Brain microvascular endothelial cell (primary cell): ENCODE measurements at regions not wholly inside any gene's neighbourhood (a gene's known extent, or its start where the extent isn't known, plus 50 kb on each side); places are given as distances from the start of the nearest gene placed in this dataset.

Experiments used
- DNase-seq: peaks from one replicate; pipeline ENCODE4 v3.0.0-alpha.2; 2020
- H3K27ac ChIP-seq: fragments of 250-450 bp; sonication (Bioruptor Pico); 2 replicates; pipeline ENCODE4 v1.5.1; 2020; ENCODE audit warnings: mild to moderate bottlenecking, moderate library complexity
- H3K27me3 ChIP-seq: fragments of 250-450 bp; sonication (Bioruptor Pico); replicated peaks from 2 replicates; pipeline ENCODE4 v1.5.1; 2020; ENCODE audit warnings: mild to moderate bottlenecking
- H3K36me3 ChIP-seq: fragments of 250-450 bp; sonication (Bioruptor Pico); replicated peaks from 2 replicates; pipeline ENCODE4 v1.5.1; 2020; ENCODE audit warnings: mild to moderate bottlenecking
- H3K4me3 ChIP-seq: 2 replicates; pipeline ENCODE4 v1.5.1; 2011; ENCODE audit warnings: low read depth, mild to moderate bottlenecking, control low read depth, low read length, moderate library complexity
- in situ Hi-C: cut with HindIII; loops from 2 replicates; pipeline ENCODE4 v1.10.0; 2017; ENCODE audit warnings: low sequenced_read_pairs, low pct_ligation_motif_present
- TF ChIP-seq, protein P1 (sequence below): IDR thresholded peaks from 2 replicates; pipeline ENCODE4 v1.5.1; 2011; ENCODE audit warnings: low read depth, mild to moderate bottlenecking, moderate library complexity, low read length, control low read depth, inconsistent platforms; ENCODE audit errors: missing control alignments

DNA sequence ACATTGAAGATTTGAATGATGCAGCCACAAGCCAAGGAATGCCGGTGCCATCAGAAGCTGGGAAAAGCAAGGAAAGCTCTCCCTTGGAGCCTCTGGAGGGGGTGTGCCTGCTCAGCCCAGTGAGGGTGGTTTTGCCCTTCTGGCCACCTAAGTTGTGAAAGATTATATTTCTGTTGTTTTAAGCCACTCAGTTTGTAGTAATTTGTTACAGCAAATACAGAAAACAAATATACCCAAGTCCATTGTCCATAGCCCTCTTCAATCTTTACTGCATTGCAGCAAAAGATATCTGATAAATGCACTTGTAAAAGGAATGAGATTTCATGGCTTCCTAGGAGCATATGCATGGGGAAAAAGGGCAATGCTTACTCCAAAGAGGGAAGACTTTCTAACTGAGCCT, 447.9 kb downstream of the HAPSTR1 start:
- DNase-seq, result no peak
- H3K27me3 ChIP-seq, result no peaks in the 10 kb centered on the region
- TF ChIP-seq, protein P1, sequence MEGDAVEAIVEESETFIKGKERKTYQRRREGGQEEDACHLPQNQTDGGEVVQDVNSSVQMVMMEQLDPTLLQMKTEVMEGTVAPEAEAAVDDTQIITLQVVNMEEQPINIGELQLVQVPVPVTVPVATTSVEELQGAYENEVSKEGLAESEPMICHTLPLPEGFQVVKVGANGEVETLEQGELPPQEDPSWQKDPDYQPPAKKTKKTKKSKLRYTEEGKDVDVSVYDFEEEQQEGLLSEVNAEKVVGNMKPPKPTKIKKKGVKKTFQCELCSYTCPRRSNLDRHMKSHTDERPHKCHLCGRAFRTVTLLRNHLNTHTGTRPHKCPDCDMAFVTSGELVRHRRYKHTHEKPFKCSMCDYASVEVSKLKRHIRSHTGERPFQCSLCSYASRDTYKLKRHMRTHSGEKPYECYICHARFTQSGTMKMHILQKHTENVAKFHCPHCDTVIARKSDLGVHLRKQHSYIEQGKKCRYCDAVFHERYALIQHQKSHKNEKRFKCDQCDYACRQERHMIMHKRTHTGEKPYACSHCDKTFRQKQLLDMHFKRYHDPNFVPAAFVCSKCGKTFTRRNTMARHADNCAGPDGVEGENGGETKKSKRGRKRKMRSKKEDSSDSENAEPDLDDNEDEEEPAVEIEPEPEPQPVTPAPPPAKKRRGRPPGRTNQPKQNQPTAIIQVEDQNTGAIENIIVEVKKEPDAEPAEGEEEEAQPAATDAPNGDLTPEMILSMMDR, result no peak
- in situ Hi-C loops, result no loop called here
- no peaks in the 10 kb centered on the region for H3K36me3 ChIP-seq
- no peak overlapping the region for H3K27ac ChIP-seq
- no peak overlapping the region for H3K4me3 ChIP-seq

DNA sequence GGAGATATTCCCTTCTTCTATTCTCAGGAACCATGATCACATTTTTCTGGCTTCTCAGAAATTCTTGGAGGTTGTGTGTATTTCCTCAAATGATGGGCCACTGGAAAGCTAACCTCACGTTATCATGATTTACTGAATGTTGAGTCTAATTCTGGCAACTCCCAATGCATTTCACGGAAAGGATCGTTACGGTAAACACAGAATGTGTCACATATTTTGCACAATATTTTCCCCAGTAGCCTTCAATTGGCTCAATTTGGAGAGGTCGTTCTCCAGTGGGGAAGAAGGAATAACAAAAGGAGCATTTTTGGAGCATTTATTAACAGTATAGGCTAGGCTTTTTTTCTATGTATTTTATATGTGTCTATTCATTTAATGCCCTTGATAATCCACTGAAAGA, 450.3 kb downstream of the HAPSTR1 start:
- H3K27me3 ChIP-seq, result no peaks in the 10 kb centered on the region
- in situ Hi-C loops, result no loop called here
- no peak for DNase-seq
- H3K4me3 ChIP-seq, result no peak overlapping the region
- TF ChIP-seq, protein P1, result no peak
- no peak overlapping the region for H3K27ac ChIP-seq
- no peaks in the 10 kb centered on the region for H3K36me3 ChIP-seq

DNA sequence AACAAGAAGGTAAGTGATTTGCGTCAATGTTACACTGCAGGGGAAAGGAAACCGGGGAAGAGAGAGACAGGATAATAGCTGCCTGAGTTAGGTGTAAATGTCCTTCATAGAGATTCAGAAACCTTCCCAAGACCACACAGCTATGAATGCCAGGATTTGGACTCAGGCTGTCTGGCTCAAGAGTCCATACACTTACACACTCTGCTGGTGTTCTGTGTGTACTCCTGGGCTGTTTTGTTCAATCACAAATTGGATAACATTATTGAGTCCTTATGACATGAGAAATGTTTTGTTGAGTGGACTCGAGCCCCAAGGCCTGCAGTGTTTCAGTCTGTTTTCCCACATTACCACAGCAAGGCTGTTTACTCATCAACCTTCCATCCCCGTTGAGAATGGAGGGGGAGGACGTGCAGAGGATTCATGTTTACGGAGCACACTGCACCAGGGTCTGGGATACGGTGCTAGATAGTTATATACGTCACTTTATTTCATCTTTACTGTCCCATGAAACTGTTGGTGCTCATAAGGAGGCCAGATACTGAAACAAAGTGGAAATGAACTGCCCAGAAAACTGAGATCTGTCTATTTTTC, 450.8 kb downstream of the HAPSTR1 start:
- H3K36me3 ChIP-seq, result no peaks in the 10 kb centered on the region
- TF ChIP-seq, protein P1, result no peak
- H3K27ac ChIP-seq, result no peak overlapping the region
- H3K4me3 ChIP-seq, result no peak overlapping the region
- in situ Hi-C loops, result no loop called here
- DNase-seq, result no peak
- no peaks in the 10 kb centered on the region for H3K27me3 ChIP-seq

DNA sequence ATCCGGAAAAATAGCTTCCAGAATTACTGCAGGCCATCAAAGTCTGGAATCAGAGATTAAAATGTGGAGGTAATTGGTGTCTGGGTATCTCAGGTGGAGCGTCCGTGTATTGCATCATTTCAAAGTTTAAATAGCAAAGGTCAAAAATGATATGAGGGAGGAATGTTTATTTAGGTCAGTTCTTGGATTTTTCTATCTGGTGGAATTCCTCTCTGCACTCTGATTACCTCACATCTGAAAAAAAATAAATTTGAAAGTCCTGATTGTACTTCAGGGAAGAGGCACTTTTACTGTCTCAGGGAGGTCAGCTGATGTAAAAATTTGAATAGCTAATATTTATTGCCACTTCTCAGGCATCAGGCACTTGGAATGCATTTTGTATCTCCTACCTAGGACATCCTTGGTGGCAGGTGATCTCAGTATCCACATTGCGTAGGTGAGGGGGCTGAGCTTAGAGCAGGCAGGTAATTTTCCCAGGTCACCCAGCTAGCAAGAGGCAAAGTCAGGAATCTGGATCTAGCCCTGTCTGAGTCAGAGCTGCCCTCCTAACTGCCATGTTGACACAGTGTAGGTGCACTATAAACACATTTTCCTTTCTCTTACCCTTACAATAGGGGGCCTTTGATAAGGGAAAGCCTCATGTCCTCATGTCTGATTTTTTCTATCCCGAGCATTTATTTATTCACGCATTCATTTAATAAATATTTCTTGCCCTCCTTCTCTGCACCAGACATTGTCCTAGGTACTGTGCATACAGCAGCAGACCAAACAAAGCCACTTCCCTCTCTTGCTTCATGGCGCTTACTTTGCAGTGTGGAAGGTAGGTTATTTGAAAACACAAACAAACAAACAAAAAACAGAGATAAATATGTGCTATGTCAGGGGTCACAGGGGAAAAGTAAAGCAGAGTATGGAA, 454.3 kb downstream of the HAPSTR1 start:
- no peaks in the 10 kb centered on the region for H3K36me3 ChIP-seq
- no peak for DNase-seq
- H3K4me3 ChIP-seq, result no peak overlapping the region
- no peaks in the 10 kb centered on the region for H3K27me3 ChIP-seq
- TF ChIP-seq, protein P1, result no peak
- H3K27ac ChIP-seq, result no peak overlapping the region
- in situ Hi-C loops, result no loop called here

DNA sequence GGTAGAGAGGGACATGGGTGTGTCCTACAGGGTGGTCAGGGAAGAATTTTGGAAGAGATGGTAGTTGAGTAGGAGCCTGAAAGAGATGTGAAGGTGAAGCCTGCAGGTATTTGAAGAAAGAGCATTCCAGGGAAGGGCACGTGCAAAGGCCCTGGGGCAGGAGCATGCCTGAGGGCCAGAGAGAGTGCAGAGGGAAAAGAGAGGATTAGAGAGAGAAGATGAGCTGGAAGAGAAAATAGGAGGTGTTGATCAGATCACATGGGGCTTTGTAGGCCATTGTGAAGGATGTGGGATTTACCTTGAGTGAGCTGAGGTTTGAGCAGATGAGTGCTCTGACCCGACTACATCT, 455.0 kb downstream of the HAPSTR1 start:
- H3K36me3 ChIP-seq, result no peaks in the 10 kb centered on the region
- DNase-seq, result no peak
- no peak overlapping the region for H3K27ac ChIP-seq
- TF ChIP-seq, protein P1, result no peak
- H3K27me3 ChIP-seq, result no peaks in the 10 kb centered on the region
- in situ Hi-C loops, result no loop called here
- no peak overlapping the region for H3K4me3 ChIP-seq
